NCI-H2171 treated with DMSO at 0.1 percent for 48 hours (cell line): ENCODE measurements at regions not wholly inside any gene's neighbourhood (a gene's known extent, or its start where the extent isn't known, plus 50 kb on each side); places are given as distances from the start of the nearest gene placed in this dataset.
A peak's percentile ranks its signal among the peaks of the same experiment; 100 is the strongest.
"Not testable (repeated sequence)": the region's sequence is repeated elsewhere in the genome, so short reads cannot be mapped to it uniquely, and the experiment has no call there.

Experiments
- DNase-seq: peaks from one replicate; lab custom pipeline; 2025; lab: John Stamatoyannopoulos, UW

- DNase-seq: no peak
These were observed 84.9 kb upstream of the NRN1 start for GRCh38 chr6:6091608-6092002.

GRCh38 chr6:6090861-6091607 lies 84.3 kb upstream of the NRN1 start:
- no peak for DNase-seq

GRCh38 chr6:6085928-6086668 lies 79.4 kb upstream of the NRN1 start:
- DNase-seq: no peak

GRCh38 chr6:6080975-6081374 lies 74.2 kb upstream of the NRN1 start:
- no peak for DNase-seq

- DNase-seq: no peak
These were observed 67.5 kb upstream of the NRN1 start for GRCh38 chr6:6074190-6074589.

- DNase-seq: not testable (repeated sequence)
These were observed 61.4 kb upstream of the NRN1 start for GRCh38 chr6:6068157-6068556.

- no peak for DNase-seq
These were observed 51.3 kb upstream of the NRN1 start for GRCh38 chr6:6058054-6058444.

- peak; percentile 15 for DNase-seq
These were observed 50.8 kb upstream of the NRN1 start for GRCh38 chr6:6057442-6058053.
